Non-pigmented ciliary epithelial cell (primary cell): ENCODE measurements at regions not wholly inside any gene's neighbourhood (a gene's known extent, or its start where the extent isn't known, plus 50 kb on each side); places are given as distances from the start of the nearest gene placed in this dataset.

Experiments
- DNase-seq: peaks from one replicate; pipeline ENCODE4 v3.0.0-alpha.2; 2010; ENCODE audit warnings: low read depth

DNA sequence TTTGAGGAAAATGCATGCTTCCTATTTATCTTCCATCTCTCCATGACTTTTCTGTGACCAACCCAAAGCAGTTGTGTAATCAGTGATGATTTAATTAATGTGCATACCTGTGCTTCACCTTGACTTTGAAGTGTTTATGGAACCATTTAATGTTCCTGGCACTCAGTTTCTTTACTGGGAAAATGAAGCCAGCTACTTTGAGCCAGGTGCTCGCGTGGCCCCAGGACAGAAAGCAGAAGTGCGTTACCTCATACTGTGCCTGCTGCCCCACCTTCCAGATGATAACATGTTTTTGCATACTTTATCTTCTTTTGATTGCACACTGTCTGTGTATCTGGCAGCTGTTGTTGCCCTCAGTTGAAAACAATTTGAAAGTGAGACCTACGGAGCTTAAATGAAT lies 61.3 kb downstream of the PMAIP1 start:
- DNase-seq, result no peak

DNA sequence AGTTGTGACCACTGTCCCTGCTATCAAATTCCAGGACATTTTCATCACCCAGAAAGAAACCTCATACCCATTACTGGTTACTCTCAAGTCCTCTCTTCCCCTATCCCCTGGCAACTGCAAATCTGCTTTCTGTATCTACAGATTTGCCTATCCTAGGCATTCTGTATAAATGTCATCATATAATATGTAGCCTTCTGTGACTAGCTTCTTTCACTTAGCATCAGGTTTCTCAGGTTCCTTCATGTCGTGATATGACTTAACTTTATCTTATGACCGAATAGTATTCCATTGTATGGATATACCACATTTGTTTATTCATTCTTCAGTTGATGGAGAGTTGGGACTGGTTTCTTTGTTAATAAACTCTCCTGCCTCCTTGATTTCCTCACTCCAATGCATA lies 60.5 kb downstream of the PMAIP1 start:
- DNase-seq, result no peak

DNA sequence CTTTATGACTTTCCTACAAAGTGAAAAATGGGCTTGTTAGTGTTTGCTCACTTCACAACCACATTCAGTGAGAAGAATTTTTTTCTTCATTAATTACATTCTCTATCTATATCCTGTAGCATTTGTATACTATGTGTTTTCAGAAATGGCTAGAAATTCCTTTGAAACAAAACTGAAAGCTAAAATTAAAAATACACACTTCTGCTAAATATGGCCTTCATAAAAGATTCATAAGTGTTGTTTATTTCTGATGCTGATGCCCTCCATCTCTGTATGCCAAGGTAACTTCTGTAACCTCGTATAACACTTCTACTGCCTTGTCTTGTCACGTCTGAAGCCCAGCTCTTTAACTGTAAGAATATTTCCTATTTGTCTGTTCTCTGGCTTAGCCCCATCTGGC lies 59.8 kb downstream of the PMAIP1 start:
- no peak for DNase-seq

DNA sequence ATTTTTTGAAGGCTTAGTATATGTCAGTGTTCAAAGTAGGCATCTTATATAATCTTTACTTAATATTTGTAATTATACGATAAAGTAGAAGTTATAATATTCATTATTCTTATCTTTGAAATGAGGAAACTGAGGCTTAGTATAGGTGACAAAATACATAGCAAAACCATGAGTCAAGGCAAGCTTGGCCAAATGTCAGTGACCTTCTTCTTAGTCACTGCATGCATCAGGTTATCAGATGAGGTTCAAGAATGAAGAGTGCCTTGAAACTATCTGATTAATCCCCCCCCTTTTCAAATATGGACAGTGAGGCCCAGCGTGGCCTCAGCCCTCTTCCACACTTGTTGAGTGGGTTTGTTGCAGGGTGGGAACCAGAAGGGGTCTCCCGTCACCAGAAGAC lies 59.3 kb downstream of the PMAIP1 start:
- DNase-seq, result no peak

DNA sequence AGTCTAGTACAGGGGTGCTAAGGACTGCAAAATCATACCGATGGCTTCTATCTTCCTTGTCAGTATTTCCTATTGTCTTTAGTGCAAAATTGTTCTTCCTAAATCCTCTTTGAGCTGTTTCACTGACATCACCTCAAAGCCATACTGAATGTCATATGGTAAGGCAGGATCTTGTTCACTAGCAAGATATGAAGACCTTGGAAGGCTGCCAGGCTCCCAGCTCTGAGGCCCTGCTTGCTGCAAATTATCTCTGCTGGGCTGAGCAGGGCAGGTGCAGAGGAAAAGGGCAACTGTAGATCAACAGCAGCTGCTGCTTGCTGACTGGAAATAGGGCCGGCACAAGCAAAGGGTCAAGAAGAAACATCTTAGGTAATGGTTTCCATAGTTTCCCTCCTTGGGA lies 58.2 kb downstream of the PMAIP1 start:
- peak; percentile 63 for DNase-seq

DNA sequence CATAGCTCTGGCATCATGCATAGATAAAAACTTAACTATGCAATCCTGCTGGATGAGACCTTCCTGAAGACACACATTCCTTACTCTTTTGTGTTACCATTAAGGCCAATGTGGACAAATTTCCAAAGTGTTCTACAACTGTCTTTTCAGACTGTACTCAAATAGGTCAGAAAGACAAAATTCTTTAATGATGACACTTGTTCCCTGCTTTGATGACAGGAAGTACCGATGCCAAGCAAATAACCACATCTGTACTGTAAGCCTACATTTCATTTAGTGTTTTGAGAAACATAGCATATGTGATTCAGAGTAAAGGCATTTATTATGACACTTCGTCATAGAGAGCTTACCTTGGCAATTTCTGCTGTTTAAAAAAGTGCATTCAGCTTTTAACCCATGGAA lies 55.0 kb downstream of the PMAIP1 start:
- peak; percentile 52 for DNase-seq

DNA sequence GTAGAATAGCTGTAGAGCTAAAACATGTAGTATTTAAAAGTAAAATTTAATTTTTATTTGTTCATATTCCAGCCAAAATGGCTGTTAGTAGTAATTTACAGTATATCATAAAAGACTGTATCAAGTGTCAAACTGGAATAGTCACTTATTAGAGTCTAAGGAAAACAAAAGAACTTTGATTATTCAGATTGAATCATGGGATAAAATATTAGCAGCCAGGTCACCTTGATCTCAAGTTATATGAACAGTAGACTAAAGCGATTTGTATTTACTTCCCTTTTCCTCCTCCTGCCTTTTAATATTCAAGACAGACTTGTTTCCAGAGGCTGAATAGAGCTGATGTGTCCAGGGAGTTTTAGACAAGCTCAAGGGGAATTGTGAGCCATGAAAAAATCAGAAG lies 54.4 kb downstream of the PMAIP1 start:
- no peak for DNase-seq
